ENCODE measurements at regions not wholly inside any gene's neighbourhood (a gene's known extent, or its start where the extent isn't known, plus 50 kb on each side); places are given as distances from the start of the nearest gene placed in this dataset.

- no peak for TF ChIP-seq POLR2AphosphoS5 (IDR thresholded peaks at IDR 0.05; ENCODE audit: low read depth, low read length)
- no peak for TF ChIP-seq TAF1 (IDR thresholded peaks at IDR 0.05; ENCODE audit: borderline replicate concordance, insufficient read depth, low read length)
- TF ChIP-seq SIN3A (IDR thresholded peaks at IDR 0.05; ENCODE audit: borderline replicate concordance, insufficient read depth, low read length), result no peak
- TF ChIP-seq REST (IDR thresholded peaks at IDR 0.05; ENCODE audit: insufficient read depth in 1 of 2, low read depth in 2 of 2, low read length in 2 of 2), result no peak
Measured at GRCh38 chr2:23302591-23302990, 82.4 kb upstream of the KLHL29 start.

All from PFSK-1 (cell line).